ENCODE measurements at regions not wholly inside any gene's neighbourhood (a gene's known extent, or its start where the extent isn't known, plus 50 kb on each side); places are given as distances from the start of the nearest gene placed in this dataset.

DNA sequence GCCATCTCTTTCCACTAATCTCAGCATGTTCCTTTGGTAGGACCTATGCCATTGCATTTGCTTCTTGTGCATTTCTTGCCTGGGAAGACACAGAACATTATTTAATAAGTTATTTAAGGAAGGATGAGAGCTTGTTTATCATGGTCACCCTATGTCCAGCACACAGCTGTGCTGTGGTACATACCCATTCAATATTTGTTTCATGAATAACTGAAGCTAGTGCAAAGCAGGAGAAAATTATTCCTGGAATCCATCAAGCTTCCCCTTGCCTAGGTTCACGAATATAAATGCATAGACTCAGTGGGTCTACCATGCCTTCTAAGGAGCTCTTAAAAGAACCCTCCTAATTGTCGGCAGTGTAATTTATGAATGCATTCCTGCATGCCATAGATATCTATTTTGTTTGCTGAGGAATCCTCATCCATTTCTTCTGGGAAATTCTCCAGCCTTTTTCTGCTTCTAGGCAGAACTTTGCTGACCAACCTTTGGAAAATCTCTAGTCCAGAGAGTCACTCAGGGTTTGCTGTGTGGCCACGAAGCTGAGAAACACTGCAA is 599.8 kb upstream of the TMEM132C start:
- H3K27me3 ChIP-seq (ENCODE audit: control insufficient read depth, insufficient read depth, low read length) = no peaks in the 10 kb centered on the region
- no peaks in the 10 kb centered on the region for H3K9me3 ChIP-seq (ENCODE audit: control insufficient read depth, insufficient read depth, low read length)
- H3K36me3 ChIP-seq (ENCODE audit: control insufficient read depth, insufficient read depth, low read length) = no peaks in the 10 kb centered on the region
- no peak overlapping the region for H3K9ac ChIP-seq (ENCODE audit: low read depth, low read length)
- no peak overlapping the region for H3K4me3 ChIP-seq (ENCODE audit: low read depth, low read length)
- no peaks in the 10 kb centered on the region for H3K4me1 ChIP-seq (ENCODE audit: control insufficient read depth, insufficient read depth, low read length)

DNA sequence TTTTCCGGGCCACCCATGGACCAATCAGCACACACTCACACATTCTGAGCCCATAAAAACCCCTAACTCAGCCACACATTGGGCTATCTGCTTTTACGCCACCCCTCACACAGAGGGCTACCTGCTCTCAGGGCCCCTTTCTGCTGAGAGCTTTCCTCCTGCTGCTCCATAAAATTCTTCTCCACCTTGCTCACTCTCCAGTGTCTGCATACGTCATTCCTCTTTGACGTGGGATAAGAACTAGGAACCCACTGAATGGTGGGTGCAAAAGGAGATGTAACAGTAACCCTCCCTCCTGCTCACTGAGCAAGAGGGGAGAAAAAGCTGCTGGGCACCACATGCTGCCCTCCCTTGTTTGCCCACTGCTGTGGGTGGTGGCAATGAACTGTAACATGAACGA is 596.7 kb upstream of the TMEM132C start:
- no peak overlapping the region for H3K4me3 ChIP-seq (ENCODE audit: low read depth, low read length)
- no peaks in the 10 kb centered on the region for H3K4me1 ChIP-seq (ENCODE audit: control insufficient read depth, insufficient read depth, low read length)
- H3K9me3 ChIP-seq (ENCODE audit: control insufficient read depth, insufficient read depth, low read length) = no peaks in the 10 kb centered on the region
- no peak overlapping the region for H3K9ac ChIP-seq (ENCODE audit: low read depth, low read length)
- no peaks in the 10 kb centered on the region for H3K36me3 ChIP-seq (ENCODE audit: control insufficient read depth, insufficient read depth, low read length)
- no peaks in the 10 kb centered on the region for H3K27me3 ChIP-seq (ENCODE audit: control insufficient read depth, insufficient read depth, low read length)

DNA sequence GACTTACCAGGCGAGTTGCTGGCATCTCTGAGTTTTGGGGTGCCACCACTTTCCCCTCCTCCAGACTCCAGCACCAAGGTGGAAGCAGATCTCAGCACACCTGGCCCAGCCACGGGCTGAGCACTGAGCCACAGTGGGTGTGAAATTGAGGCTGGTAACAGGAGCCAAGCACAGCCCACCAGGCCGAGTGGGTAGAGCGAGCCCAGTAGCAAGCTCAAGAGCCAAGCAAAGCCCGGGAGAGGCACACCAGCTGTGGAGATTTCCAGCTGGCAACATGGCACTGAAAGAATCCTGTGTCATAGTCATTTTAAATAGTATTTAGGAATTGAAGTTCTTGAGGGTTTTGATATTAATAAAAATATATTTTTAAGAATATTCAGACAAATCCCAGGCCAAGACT is 596.2 kb upstream of the TMEM132C start:
- Histone ChIP-seq H3K27me3 (ENCODE audit: control insufficient read depth, insufficient read depth, low read length) (no peaks in the 10 kb centered on the region), H3K36me3 (ENCODE audit: control insufficient read depth, insufficient read depth, low read length) (no peaks in the 10 kb centered on the region), H3K9ac (ENCODE audit: low read depth, low read length) (no peak overlapping the region), H3K9me3 (ENCODE audit: control insufficient read depth, insufficient read depth, low read length) (no peaks in the 10 kb centered on the region), H3K4me1 (ENCODE audit: control insufficient read depth, insufficient read depth, low read length) (no peaks in the 10 kb centered on the region), H3K4me3 (ENCODE audit: low read depth, low read length) (no peak overlapping the region)

DNA sequence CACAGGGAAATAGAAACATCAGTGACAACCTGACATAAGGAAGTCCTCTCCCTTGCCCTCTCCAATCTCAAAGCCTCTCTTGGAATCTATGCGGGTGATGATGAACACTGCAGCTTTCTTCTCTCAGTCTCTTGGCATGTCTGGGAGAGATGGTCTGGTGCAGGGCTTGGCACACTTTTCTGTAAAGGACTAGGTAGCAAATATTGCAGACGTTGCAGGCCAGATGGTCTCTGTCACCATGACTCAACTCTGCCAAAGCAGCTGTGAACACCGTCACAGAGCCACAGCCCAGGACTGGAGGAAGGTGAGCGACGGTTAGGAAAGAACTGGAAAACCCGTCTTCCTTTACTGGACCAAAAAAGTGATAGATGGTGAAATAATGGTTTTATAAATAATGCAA is 591.0 kb upstream of the TMEM132C start:
- H3K4me1 ChIP-seq (ENCODE audit: control insufficient read depth, insufficient read depth, low read length) = peaks cover 3% of the 10 kb centered on the region
- H3K9ac ChIP-seq (ENCODE audit: low read depth, low read length) = no peak overlapping the region
- H3K36me3 ChIP-seq (ENCODE audit: control insufficient read depth, insufficient read depth, low read length) = no peaks in the 10 kb centered on the region
- no peaks in the 10 kb centered on the region for H3K27me3 ChIP-seq (ENCODE audit: control insufficient read depth, insufficient read depth, low read length)
- no peak overlapping the region for H3K4me3 ChIP-seq (ENCODE audit: low read depth, low read length)
- no peaks in the 10 kb centered on the region for H3K9me3 ChIP-seq (ENCODE audit: control insufficient read depth, insufficient read depth, low read length)

DNA sequence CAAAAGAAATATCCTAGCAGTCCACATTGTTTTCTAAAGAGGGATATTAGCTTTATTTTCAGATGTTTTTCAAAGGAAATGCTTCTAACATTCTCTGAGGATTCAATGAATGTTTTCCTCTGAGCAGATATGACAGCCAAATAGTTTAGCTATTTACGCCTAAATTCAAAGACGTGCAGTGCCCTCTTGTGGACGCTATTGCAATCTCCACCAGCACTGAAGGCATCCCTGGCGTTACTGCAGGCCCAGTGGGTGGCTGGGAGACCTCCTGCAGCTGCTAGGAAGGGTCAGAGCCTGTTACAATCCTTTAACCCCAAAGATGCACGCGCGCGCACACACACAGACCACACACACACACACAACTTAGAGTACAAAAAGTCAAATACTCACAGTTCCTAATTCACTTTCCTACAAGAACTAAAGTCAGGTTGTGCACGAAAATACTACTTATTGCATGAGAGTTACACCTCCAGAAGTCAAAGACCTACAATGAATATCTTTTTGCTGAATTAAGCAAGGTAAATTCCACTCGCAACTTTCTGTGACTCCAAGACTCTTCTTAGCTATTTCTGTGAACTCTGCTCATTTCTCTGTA is 589.3 kb upstream of the TMEM132C start:
- Histone ChIP-seq H3K36me3 (ENCODE audit: control insufficient read depth, insufficient read depth, low read length) (no peaks in the 10 kb centered on the region), H3K4me1 (ENCODE audit: control insufficient read depth, insufficient read depth, low read length) (peaks cover 3% of the 10 kb centered on the region), H3K9me3 (ENCODE audit: control insufficient read depth, insufficient read depth, low read length) (no peaks in the 10 kb centered on the region), H3K27me3 (ENCODE audit: control insufficient read depth, insufficient read depth, low read length) (no peaks in the 10 kb centered on the region), H3K4me3 (ENCODE audit: low read depth, low read length) (no peak overlapping the region), H3K9ac (ENCODE audit: low read depth, low read length) (no peak overlapping the region)

DNA sequence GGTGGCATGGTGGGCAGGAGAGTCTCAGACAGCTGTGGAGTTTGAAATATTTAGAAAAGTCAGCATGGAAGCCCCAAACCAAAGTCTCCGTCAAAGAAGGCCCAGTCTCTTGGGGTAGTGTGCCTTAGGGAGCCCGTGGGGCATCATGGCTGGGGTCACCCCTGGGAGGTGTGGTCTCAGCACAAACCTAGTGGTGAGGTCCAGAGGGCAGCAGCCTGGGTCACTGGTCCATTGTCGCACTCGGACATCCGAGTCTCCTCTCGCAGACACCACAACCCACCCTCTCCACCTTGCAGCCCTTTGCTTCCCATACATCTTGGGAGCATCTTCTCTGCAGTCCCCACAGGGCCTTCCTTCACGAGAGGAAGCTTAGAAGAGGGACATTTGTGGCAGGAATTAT is 588.0 kb upstream of the TMEM132C start:
- Histone ChIP-seq H3K9ac (ENCODE audit: low read depth, low read length) (no peak overlapping the region), H3K9me3 (ENCODE audit: control insufficient read depth, insufficient read depth, low read length) (no peaks in the 10 kb centered on the region), H3K36me3 (ENCODE audit: control insufficient read depth, insufficient read depth, low read length) (no peaks in the 10 kb centered on the region), H3K4me1 (ENCODE audit: control insufficient read depth, insufficient read depth, low read length) (peaks cover 3% of the 10 kb centered on the region), H3K4me3 (ENCODE audit: low read depth, low read length) (no peak overlapping the region), H3K27me3 (ENCODE audit: control insufficient read depth, insufficient read depth, low read length) (no peaks in the 10 kb centered on the region)

DNA sequence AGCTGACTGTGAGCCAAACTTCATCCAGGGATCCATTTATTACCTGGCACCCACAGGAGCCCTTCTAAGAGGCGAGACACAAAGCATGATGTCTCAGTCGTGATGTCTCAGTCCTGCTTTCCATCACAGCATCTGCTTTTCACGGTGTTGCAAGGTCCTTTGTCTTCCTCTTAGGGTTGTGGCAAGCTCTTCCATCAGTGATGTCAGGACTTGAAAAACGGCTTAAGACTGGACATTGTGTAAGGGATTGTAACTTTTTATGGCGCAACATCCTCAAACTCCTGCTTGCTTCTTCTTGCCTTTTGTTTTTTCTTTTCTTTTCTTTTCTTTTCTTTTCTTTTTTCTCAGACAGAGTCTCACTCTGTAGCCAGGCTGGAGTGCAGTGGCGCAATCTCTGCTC is 586.5 kb upstream of the TMEM132C start:
- H3K4me3 ChIP-seq (ENCODE audit: low read depth, low read length) = no peak overlapping the region
- no peaks in the 10 kb centered on the region for H3K27me3 ChIP-seq (ENCODE audit: control insufficient read depth, insufficient read depth, low read length)
- H3K9me3 ChIP-seq (ENCODE audit: control insufficient read depth, insufficient read depth, low read length) = no peaks in the 10 kb centered on the region
- H3K36me3 ChIP-seq (ENCODE audit: control insufficient read depth, insufficient read depth, low read length) = no peaks in the 10 kb centered on the region
- no peak overlapping the region for H3K9ac ChIP-seq (ENCODE audit: low read depth, low read length)
- H3K4me1 ChIP-seq (ENCODE audit: control insufficient read depth, insufficient read depth, low read length) = peaks cover 3% of the 10 kb centered on the region

DNA sequence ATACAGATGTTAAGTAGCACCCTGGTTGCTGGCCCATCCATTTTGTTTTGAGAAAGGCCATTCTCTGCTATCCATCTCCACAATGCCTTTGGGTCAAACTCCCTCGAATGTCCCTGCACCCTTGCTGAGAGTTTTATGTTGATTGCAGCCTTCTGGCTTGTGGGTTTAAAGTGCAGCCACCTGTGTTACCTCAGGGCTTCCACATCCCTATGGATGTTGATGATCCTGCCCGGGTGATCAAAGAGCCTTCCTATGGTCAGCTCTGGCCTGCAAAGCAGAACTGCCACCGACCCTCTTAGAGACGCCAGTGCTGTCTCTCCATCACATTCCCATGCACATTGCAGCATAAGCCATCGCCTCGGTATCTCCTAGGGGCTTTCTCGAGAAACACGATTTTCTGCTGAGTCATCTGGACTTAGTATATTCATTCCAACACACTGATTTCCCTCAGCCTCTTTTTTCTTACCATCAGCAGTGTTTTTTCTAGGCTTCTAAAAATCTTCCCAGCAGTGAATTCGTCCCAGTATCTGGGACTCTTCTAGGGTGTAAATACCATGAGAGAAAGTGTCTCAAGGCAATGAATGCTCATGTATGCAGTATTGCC is 585.7 kb upstream of the TMEM132C start:
- H3K36me3 ChIP-seq (ENCODE audit: control insufficient read depth, insufficient read depth, low read length) = no peaks in the 10 kb centered on the region
- H3K27me3 ChIP-seq (ENCODE audit: control insufficient read depth, insufficient read depth, low read length) = no peaks in the 10 kb centered on the region
- H3K9me3 ChIP-seq (ENCODE audit: control insufficient read depth, insufficient read depth, low read length) = no peaks in the 10 kb centered on the region
- peaks cover 3% of the 10 kb centered on the region for H3K4me1 ChIP-seq (ENCODE audit: control insufficient read depth, insufficient read depth, low read length)
- no peak overlapping the region for H3K9ac ChIP-seq (ENCODE audit: low read depth, low read length)
- H3K4me3 ChIP-seq (ENCODE audit: low read depth, low read length) = no peak overlapping the region

DNA sequence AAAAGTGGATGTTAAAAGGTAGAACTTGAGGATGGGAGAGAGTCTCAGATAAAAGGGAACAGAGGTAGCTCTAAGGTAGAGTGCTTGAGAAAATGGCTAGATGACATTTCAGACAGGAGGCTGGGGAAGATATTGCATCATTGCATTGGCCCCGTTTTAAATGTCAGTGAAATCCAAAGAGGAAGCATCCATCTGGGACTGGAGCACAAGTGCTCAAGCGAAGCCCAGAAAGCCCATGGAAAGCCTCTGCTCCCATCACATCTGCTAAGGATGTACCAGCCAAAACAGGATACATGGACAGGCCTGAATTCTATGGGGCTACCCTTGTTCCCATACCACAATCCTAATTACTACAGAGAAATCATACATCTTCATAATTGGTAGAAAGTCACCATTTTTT is 581.5 kb upstream of the TMEM132C start:
- no peaks in the 10 kb centered on the region for H3K9me3 ChIP-seq (ENCODE audit: control insufficient read depth, insufficient read depth, low read length)
- no peaks in the 10 kb centered on the region for H3K36me3 ChIP-seq (ENCODE audit: control insufficient read depth, insufficient read depth, low read length)
- H3K4me3 ChIP-seq (ENCODE audit: low read depth, low read length) = no peak overlapping the region
- peaks cover 2% of the 10 kb centered on the region for H3K4me1 ChIP-seq (ENCODE audit: control insufficient read depth, insufficient read depth, low read length)
- no peaks in the 10 kb centered on the region for H3K27me3 ChIP-seq (ENCODE audit: control insufficient read depth, insufficient read depth, low read length)
- no peak overlapping the region for H3K9ac ChIP-seq (ENCODE audit: low read depth, low read length)

DNA sequence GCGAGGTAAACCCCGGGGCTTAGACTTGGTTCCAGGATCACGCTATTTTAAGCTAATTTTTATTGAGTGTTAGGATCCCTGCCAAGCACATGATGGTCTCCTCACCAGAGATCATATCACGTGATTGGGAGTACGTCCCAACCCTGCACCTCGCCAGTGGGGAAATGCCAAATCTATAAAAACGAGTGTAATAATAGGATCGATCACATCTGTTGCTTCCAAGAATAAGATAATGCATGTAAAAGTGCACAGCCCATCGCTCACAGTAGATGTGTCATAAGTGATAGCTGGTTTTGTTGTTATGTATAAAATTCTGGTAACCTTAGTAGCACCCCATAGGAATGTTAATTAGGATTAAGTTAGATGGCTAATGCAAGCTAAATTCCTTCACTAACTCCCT is 581.0 kb upstream of the TMEM132C start:
- Histone ChIP-seq H3K27me3 (ENCODE audit: control insufficient read depth, insufficient read depth, low read length) (no peaks in the 10 kb centered on the region), H3K4me1 (ENCODE audit: control insufficient read depth, insufficient read depth, low read length) (peaks cover 2% of the 10 kb centered on the region), H3K36me3 (ENCODE audit: control insufficient read depth, insufficient read depth, low read length) (no peaks in the 10 kb centered on the region), H3K9me3 (ENCODE audit: control insufficient read depth, insufficient read depth, low read length) (no peaks in the 10 kb centered on the region), H3K9ac (ENCODE audit: low read depth, low read length) (no peak overlapping the region), H3K4me3 (ENCODE audit: low read depth, low read length) (no peak overlapping the region)

DNA sequence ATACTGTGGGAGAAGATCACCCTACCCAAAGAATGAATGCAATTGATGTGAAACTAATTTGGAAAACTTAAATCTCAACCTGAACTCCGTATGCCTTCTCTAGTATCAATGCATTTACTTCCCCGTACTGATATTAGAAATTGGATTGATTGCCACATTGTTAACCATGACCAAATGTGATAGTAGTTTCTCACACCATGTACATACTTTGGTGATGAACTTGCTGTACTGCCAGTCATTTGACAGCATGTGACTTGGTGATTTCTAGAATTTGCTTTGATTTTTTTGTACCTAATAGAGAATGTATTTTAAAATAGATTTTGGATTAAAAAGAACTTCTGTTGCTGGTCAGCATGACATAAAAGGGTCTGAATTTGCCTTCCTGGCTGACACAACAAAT is 579.8 kb upstream of the TMEM132C start:
- peaks cover 2% of the 10 kb centered on the region for H3K4me1 ChIP-seq (ENCODE audit: control insufficient read depth, insufficient read depth, low read length)
- H3K27me3 ChIP-seq (ENCODE audit: control insufficient read depth, insufficient read depth, low read length) = no peaks in the 10 kb centered on the region
- H3K4me3 ChIP-seq (ENCODE audit: low read depth, low read length) = no peak overlapping the region
- H3K9me3 ChIP-seq (ENCODE audit: control insufficient read depth, insufficient read depth, low read length) = no peaks in the 10 kb centered on the region
- H3K9ac ChIP-seq (ENCODE audit: low read depth, low read length) = no peak overlapping the region
- no peaks in the 10 kb centered on the region for H3K36me3 ChIP-seq (ENCODE audit: control insufficient read depth, insufficient read depth, low read length)

DNA sequence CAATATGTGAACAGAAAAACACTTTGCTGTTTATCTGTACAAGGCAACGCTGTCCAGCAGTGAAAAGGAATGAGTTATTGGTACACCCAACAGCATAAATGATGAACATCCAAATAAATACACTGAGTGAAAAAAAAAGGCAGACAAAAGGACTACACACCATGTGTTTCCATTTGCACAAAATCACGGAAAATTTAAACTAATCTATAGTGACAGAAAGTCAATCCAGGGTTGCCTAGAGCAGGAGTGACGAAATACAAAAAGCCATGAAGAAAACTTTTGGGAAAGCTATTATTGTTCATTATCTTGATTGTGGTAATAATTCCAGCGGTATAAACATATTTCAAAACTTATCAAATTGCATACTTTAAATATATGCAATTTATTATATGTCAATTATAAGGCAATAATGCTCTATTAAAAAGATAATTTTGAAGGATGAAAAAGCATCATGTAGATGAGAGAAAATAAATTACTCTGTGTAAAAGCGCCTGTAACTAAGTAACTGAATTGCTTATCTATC is 578.0 kb upstream of the TMEM132C start:
- Histone ChIP-seq H3K4me1 (ENCODE audit: control insufficient read depth, insufficient read depth, low read length) (peaks cover 2% of the 10 kb centered on the region), H3K4me3 (ENCODE audit: low read depth, low read length) (no peak overlapping the region), H3K9me3 (ENCODE audit: control insufficient read depth, insufficient read depth, low read length) (no peaks in the 10 kb centered on the region), H3K9ac (ENCODE audit: low read depth, low read length) (no peak overlapping the region), H3K27me3 (ENCODE audit: control insufficient read depth, insufficient read depth, low read length) (no peaks in the 10 kb centered on the region), H3K36me3 (ENCODE audit: control insufficient read depth, insufficient read depth, low read length) (no peaks in the 10 kb centered on the region)
